K562 (cell line): ENCODE measurements at regions not wholly inside any gene's neighbourhood (a gene's known extent, or its start where the extent isn't known, plus 50 kb on each side); places are given as distances from the start of the nearest gene placed in this dataset.

Experiments
- LEF1 ChIP-seq: fragments of 450-650 bp; IDR thresholded peaks from 2 replicates; pipeline ENCODE4 v1.6.1; 2016; ENCODE audit warnings: mild to moderate bottlenecking
- POLR2AphosphoS5 ChIP-seq: IDR thresholded peaks from 2 replicates; pipeline ENCODE4 v1.6.1; 2011; ENCODE audit warnings: mild to moderate bottlenecking, low read depth, low read length, moderate library complexity; ENCODE audit not compliant: control insufficient read depth, insufficient read depth
- PURB ChIP-seq: sonication (generic); formaldehyde crosslinking; IDR thresholded peaks from 2 replicates; pipeline ENCODE4 v1.9.0; 2021; ENCODE audit warnings: low read depth, mild to moderate bottlenecking, missing genetic modification reagents
- TRIM24 ChIP-seq, 2 experiments: fragments of 450-650 bp; IDR thresholded peaks; 2 replicates each; pipeline ENCODE4 v1.6.1; 2016
- ZNF121 ChIP-seq: sonication (generic); formaldehyde crosslinking; conservative IDR thresholded peaks from 2 replicates; pipeline ENCODE4 v1.8.0; 2022; ENCODE audit warnings: missing genetic modification reagents
- ZSCAN32 ChIP-seq: fragments of 450-650 bp; formaldehyde crosslinking; IDR thresholded peaks from 2 replicates; pipeline ENCODE4 v1.4.0; 2020; ENCODE audit warnings: mild to moderate bottlenecking, moderate library complexity
- TF ChIP-seq, protein P1 (sequence below): fragments of 450-650 bp; IDR thresholded peaks from 2 replicates; pipeline ENCODE4 v1.6.1; 2017; ENCODE audit warnings: antibody characterized with exemption, mild to moderate bottlenecking
- TF ChIP-seq, protein P2 (sequence below): fragments of 250-450 bp; sonication (Bioruptor Pico); IDR thresholded peaks from 2 replicates; pipeline ENCODE4 v1.5.0; 2020; ENCODE audit warnings: mild to moderate bottlenecking, borderline replicate concordance
- TF ChIP-seq, protein P3 (sequence below): sonication (generic); formaldehyde crosslinking; IDR thresholded peaks from 2 replicates; pipeline ENCODE4 v1.8.0; 2023; ENCODE audit warnings: mild to moderate bottlenecking, missing genetic modification reagents

DNA sequence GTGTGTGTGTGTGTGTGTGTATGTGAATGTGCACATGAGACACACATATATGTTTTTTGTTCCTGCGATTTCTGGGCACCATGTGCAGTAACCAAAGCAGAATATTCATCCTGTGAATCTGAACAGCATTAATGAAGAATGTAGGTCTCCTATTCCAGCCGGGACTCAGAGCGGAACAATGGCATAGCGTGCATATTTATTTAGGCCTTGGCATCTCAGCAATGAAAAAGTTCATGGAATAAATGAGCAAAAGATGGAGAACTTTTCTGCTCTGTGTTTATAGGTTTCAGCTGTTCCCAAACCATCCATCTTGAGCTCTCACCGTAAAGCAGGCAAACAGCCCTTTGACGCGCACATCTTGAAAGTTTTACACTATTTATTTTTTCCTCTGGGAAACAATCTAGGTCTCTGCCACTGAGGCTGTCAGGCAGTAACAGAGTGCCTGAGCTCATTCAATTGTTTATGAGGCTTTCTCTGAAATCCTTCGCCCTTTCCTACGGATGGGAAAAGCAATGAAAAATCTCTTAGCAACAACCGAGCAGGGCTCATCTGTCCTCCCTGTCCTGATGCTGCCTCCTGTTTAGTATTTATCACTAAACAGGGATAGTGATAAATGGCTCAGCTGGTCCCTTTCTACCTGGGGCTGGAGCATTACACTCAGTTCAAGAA is 65.9 kb upstream of the KCNK12 start (continued):
- TF ChIP-seq, protein P1, sequence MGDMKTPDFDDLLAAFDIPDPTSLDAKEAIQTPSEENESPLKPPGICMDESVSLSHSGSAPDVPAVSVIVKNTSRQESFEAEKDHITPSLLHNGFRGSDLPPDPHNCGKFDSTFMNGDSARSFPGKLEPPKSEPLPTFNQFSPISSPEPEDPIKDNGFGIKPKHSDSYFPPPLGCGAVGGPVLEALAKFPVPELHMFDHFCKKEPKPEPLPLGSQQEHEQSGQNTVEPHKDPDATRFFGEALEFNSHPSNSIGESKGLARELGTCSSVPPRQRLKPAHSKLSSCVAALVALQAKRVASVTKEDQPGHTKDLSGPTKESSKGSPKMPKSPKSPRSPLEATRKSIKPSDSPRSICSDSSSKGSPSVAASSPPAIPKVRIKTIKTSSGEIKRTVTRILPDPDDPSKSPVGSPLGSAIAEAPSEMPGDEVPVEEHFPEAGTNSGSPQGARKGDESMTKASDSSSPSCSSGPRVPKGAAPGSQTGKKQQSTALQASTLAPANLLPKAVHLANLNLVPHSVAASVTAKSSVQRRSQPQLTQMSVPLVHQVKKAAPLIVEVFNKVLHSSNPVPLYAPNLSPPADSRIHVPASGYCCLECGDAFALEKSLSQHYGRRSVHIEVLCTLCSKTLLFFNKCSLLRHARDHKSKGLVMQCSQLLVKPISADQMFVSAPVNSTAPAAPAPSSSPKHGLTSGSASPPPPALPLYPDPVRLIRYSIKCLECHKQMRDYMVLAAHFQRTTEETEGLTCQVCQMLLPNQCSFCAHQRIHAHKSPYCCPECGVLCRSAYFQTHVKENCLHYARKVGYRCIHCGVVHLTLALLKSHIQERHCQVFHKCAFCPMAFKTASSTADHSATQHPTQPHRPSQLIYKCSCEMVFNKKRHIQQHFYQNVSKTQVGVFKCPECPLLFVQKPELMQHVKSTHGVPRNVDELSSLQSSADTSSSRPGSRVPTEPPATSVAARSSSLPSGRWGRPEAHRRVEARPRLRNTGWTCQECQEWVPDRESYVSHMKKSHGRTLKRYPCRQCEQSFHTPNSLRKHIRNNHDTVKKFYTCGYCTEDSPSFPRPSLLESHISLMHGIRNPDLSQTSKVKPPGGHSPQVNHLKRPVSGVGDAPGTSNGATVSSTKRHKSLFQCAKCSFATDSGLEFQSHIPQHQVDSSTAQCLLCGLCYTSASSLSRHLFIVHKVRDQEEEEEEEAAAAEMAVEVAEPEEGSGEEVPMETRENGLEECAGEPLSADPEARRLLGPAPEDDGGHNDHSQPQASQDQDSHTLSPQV: no peak
- TF ChIP-seq, protein P2, sequence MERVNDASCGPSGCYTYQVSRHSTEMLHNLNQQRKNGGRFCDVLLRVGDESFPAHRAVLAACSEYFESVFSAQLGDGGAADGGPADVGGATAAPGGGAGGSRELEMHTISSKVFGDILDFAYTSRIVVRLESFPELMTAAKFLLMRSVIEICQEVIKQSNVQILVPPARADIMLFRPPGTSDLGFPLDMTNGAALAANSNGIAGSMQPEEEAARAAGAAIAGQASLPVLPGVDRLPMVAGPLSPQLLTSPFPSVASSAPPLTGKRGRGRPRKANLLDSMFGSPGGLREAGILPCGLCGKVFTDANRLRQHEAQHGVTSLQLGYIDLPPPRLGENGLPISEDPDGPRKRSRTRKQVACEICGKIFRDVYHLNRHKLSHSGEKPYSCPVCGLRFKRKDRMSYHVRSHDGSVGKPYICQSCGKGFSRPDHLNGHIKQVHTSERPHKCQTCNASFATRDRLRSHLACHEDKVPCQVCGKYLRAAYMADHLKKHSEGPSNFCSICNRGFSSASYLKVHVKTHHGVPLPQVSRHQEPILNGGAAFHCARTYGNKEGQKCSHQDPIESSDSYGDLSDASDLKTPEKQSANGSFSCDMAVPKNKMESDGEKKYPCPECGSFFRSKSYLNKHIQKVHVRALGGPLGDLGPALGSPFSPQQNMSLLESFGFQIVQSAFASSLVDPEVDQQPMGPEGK (CRISPR knock-in tag): no peak
- TF ChIP-seq PURB (CRISPR knock-in tag) (no peak), ZSCAN32 (no peak), LEF1 (no peak), TRIM24 (IDR thresholded peaks at IDR 0.05) (no peak), ZNF121 (no peak), POLR2AphosphoS5 (no peak)
- TF ChIP-seq, protein P3, sequence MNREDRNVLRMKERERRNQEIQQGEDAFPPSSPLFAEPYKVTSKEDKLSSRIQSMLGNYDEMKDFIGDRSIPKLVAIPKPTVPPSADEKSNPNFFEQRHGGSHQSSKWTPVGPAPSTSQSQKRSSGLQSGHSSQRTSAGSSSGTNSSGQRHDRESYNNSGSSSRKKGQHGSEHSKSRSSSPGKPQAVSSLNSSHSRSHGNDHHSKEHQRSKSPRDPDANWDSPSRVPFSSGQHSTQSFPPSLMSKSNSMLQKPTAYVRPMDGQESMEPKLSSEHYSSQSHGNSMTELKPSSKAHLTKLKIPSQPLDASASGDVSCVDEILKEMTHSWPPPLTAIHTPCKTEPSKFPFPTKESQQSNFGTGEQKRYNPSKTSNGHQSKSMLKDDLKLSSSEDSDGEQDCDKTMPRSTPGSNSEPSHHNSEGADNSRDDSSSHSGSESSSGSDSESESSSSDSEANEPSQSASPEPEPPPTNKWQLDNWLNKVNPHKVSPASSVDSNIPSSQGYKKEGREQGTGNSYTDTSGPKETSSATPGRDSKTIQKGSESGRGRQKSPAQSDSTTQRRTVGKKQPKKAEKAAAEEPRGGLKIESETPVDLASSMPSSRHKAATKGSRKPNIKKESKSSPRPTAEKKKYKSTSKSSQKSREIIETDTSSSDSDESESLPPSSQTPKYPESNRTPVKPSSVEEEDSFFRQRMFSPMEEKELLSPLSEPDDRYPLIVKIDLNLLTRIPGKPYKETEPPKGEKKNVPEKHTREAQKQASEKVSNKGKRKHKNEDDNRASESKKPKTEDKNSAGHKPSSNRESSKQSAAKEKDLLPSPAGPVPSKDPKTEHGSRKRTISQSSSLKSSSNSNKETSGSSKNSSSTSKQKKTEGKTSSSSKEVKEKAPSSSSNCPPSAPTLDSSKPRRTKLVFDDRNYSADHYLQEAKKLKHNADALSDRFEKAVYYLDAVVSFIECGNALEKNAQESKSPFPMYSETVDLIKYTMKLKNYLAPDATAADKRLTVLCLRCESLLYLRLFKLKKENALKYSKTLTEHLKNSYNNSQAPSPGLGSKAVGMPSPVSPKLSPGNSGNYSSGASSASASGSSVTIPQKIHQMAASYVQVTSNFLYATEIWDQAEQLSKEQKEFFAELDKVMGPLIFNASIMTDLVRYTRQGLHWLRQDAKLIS (CRISPR knock-in tag): no peak
